ENCODE measurements at regions not wholly inside any gene's neighbourhood (a gene's known extent, or its start where the extent isn't known, plus 50 kb on each side); places are given as distances from the start of the nearest gene placed in this dataset.

DNA sequence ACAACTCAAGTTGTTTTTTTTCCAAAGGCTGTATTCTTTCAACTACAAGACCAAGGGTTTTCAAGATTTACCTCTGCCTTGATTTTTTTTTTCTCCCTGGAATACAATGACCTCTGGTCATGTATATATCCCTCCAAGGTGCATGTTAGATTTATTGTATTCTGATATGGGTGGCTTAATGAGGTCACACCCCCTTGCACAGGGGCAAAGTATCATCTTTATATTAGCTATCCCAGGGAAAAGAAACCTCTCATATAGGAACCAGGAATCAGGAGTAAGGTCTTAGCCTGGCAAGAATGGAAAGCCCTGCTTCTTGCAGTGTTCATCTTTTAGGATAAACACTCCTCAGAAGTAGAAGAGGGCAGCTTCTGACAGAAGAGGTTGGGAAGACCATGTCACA, 516.9 kb upstream of the TENM4 start:
- DNase-seq = no peak

GRCh38 chr11:79956061-79956460, 515.2 kb upstream of the TENM4 start:
- no peak for DNase-seq

GRCh38 chr11:79953629-79954028, 512.8 kb upstream of the TENM4 start:
- DNase-seq = no peak

DNA sequence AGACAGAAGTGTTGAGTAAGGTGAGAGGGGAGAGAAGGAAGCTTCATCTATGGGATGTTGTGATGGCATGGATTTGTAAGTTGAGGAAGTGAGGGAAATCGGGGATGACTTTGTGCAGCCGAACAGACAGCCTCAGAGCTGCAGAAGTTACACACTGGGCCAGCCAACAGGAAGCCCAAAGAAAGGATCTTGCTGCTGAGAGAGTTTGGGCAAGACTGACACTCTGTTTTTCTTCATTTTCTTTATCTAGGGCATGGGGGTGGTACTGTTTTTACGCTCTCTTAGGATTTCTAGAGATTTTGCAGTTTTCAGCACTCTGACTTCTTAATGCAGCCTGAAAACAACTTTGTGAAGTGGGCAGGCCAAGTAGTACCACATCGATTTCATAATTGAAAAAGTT, 509.9 kb upstream of the TENM4 start:
- no peak for DNase-seq

DNA sequence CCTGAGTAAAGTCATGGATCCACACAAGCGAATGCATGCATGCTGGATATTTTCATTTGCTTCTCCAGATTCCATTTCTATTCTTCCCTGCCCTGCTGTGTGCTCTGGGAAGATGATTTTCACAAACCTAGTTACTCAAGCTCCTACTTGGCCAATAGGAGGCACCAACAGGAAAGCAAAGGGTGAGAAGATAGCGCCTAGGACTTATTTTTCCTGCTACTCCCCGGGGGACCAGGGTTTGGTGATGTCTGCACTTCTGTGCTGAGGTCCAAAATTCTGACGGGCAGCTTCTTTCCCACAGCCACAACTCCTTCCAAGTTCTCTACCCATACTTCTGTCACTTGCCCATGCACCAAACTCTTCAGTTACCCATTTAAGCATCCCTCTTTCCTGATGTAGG, 509.3 kb upstream of the TENM4 start:
- DNase-seq = no peak

DNA sequence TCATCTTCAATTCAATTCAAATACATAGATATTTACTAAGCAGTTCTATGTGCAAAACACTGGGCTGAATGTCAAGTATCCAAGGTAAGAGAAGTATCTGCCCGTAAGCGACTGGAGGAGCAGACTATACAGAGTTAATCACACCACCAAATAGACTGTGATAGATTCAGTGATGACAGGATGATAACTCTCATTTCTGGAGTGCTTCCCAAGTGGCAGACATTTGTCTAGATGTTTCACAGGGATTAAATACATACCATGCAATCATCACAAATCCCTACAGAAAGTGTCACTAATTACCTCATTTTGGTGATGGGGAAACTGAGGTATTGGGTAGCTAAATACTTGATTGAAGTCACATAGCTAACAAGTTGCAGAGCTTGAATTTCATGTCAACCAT, 508.7 kb upstream of the TENM4 start:
- DNase-seq = no peak

- DNase-seq = no peak
Observed at GRCh38 chr11:79942646-79943045, 501.8 kb upstream of the TENM4 start.

DNA sequence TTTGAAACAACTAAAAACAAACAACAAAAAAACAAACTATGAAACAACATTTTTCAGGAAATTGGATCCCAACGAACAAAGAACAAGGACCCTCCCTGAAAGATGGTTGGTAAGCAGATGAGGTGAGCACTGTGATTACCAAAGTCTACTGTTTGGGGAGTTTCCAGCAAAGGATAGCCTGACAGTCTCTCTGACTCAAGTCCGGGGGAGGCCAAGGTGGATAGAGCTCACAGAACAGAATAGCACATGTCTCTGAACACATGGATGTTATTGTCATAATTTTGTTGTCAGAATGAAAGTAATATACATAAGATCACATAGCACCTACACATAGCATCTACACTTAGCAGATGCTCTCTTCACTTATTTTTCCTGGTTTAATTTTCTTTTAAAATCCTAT, 501.3 kb upstream of the TENM4 start:
- peak; percentile 19 for DNase-seq

GRCh38 chr11:79940974-79941735, 500.3 kb upstream of the TENM4 start:
- DNase-seq = peak; percentile 89

- peak; percentile 73 for DNase-seq
Observed at GRCh38 chr11:79940165-79940564, 499.3 kb upstream of the TENM4 start.

DNA sequence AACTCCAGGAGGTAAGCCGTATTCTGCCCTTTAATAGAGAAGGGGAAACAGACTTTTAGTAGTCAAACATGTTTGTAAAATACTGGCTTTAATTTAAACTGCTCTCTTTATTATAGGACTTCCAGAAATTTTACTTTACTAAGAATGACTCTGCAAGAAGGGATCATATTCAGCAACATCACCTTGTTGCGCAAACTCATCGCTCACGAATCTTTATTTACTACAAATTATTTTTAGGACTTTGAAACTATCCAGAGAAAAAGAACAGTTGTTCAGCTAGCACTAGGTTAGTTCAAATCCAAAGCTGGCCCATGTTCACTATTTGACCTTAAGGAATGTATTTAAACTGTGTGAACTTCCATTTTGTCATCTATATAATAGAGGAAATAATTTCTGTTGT, 498.3 kb upstream of the TENM4 start:
- DNase-seq = peak; percentile 13

DNA sequence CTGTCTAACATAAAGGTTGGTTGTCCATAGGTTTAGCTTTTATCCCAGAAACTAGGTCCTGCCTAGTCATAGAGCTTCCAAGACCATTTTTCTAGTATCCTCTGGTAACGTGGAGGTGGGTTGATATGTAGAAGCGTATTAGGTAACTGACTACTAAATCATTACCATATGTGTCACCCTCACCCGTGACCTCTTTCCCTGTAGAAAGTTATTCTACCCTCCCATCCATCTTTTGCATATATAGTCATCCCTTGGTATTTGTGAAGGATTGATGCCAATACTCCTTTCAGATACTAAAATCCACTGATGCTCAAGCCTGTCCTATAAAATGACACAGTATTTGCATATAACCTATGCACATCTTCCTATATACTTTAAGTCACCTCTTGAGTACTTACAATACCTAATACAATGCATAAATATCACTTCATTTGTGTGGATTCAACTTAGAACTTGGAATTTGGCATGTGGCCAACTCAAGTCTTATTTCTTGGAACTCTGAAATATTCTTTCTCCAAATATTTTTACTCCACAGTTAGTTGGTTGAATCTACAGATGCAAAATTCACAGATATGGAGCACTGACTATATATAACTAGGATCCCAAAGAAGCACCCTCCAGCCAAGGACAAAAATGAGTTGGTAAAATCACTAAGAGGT, 497.0 kb upstream of the TENM4 start:
- DNase-seq = peak; percentile 37

GRCh38 chr11:79932612-79933011, 491.8 kb upstream of the TENM4 start:
- DNase-seq = no peak

GRCh38 chr11:79931692-79932091, 490.9 kb upstream of the TENM4 start:
- DNase-seq = no peak

- DNase-seq = no peak
Observed at GRCh38 chr11:79926707-79927106, 485.9 kb upstream of the TENM4 start.

- DNase-seq = no peak
Observed at GRCh38 chr11:79925570-79925969, 484.7 kb upstream of the TENM4 start.

GRCh38 chr11:79922641-79923040, 481.8 kb upstream of the TENM4 start:
- peak; percentile 32 for DNase-seq

GRCh38 chr11:79920480-79920879, 479.6 kb upstream of the TENM4 start:
- no peak for DNase-seq

- no peak for DNase-seq
Observed at GRCh38 chr11:79919350-79919749, 478.5 kb upstream of the TENM4 start.

- no peak for DNase-seq
Observed at GRCh38 chr11:79918846-79919245, 478.0 kb upstream of the TENM4 start.

GRCh38 chr11:79906164-79906563, 465.3 kb upstream of the TENM4 start:
- no peak for DNase-seq

DNA sequence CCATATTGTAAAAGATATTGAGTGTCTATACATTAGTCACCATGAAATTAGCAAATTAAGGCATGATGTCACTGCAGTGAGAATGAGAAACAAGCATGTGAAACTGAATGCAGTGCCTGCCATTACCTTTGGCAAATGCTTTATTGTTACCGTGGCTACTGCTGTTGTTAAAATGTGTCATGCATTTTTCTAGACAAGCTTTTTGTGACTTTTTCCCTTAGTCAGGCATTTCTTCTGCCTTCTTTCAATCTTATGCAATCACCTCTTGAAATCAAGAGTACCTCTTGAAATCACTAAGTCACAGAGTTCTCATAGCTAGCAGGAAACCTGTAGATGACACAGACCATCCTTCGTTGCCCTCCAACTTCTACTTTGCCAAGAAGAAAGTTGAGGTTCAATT, 461.7 kb upstream of the TENM4 start:
- DNase-seq = peak; percentile 62

GRCh38 chr11:79897896-79898295, 457.1 kb upstream of the TENM4 start:
- no peak for DNase-seq

GRCh38 chr11:79896258-79896657, 455.4 kb upstream of the TENM4 start:
- no peak for DNase-seq

GRCh38 chr11:79894111-79894510, 453.3 kb upstream of the TENM4 start:
- DNase-seq = no peak
